HCT116 (cell line): ENCODE measurements at regions not wholly inside any gene's neighbourhood (a gene's known extent, or its start where the extent isn't known, plus 50 kb on each side); places are given as distances from the start of the nearest gene placed in this dataset.

Source experiments
- ATAC-seq: fragments of 200-7000 bp; cut with Tn5 transposase; 2 replicates; pipeline ENCODE4 v1.9.1; 2020; ENCODE audit warnings: mild to moderate bottlenecking, moderate library complexity
- BruUV-seq: library from RNA; stranded (reverse); fragments of 400-500 nt; replicated peaks from 2 replicates; lab custom pipeline; 2021; lab: Mats Ljungman, UMichigan
- CTCF ChIA-PET: fragments of 300-600 bp; sonication (Branson Sonifier 250); formaldehyde crosslinking; loops from one replicate; lab custom pipeline; 2021; ENCODE audit warnings: antibody characterized with exemption; lab: Charles Lee
- POLR2A ChIA-PET: fragments of 300-600, 350-600 bp; sonication (Branson Sonifier 250); formaldehyde crosslinking; loops from one replicate; lab custom pipeline; 2021; ENCODE audit warnings: antibody characterized with exemption; lab: Charles Lee
- RAD21 ChIA-PET, 2 experiments: fragments of 300-600 bp; sonication (Branson Sonifier 250); formaldehyde crosslinking; loops; one replicate each; lab custom pipeline; 2023; ENCODE audit warnings: low total read pairs in 2 of 2; ENCODE audit not compliant: uncharacterized antibody in 2 of 2, unreplicated experiment in 2 of 2, low non-redundant PET in 1 of 2; lab: Charles Lee
- DNase-seq: peaks from one replicate; pipeline ENCODE4 v3.0.0-alpha.2; 2010; ENCODE audit warnings: low read depth, low spot score
- H2AFZ ChIP-seq: fragments of 200-600 bp; shearing (Covaris generic), sonication (generic); 2 replicates; pipeline ENCODE4 v1.6.1; 2017; ENCODE audit warnings: low read depth, mixed run types, mixed read lengths, antibody characterized with exemption, low read length; ENCODE audit not compliant: poor library complexity, severe bottlenecking
- H3K27ac ChIP-seq: 2 replicates; pipeline ENCODE4 v1.5.1; 2012; ENCODE audit warnings: low read depth, low read length
- H3K27me3 ChIP-seq: fragments of 200-600 bp; sonication (generic); 2 replicates; pipeline ENCODE4 v1.6.1; 2016; ENCODE audit warnings: mixed run types, low read length, mixed read lengths; ENCODE audit not compliant: insufficient read depth
- H3K36me3 ChIP-seq, 2 experiments: fragments of 200-500 bp in 1 of 2; fragments of 200-600 bp in 1 of 2; sonication (Bioruptor generic) in 1 of 2; sonication (generic) in 1 of 2; 2 replicates each; pipeline versions ENCODE4 v1.5.1 to v1.6.1; 2014 to 2016; ENCODE audit warnings: low read length in 2 of 2, inconsistent platforms in 1 of 2, mixed read lengths in 1 of 2, mixed run types in 1 of 2; ENCODE audit not compliant: insufficient read depth in 2 of 2, control insufficient read depth in 1 of 2
- H3K4me1 ChIP-seq, 2 experiments: fragments of 200-600 bp in 1 of 2; sonication (generic) in 1 of 2; 2 replicates each; pipeline versions ENCODE4 v1.5.1 to v1.6.1; 2012 to 2017; ENCODE audit warnings: low read length in 2 of 2, inconsistent platforms in 1 of 2, mild to moderate bottlenecking in 1 of 2, mixed read lengths in 1 of 2, mixed run types in 1 of 2, moderate library complexity in 1 of 2; ENCODE audit not compliant: insufficient read depth in 2 of 2, control insufficient read depth in 1 of 2
- H3K4me2 ChIP-seq: fragments of 200-600 bp; sonication (generic); 2 replicates; pipeline ENCODE4 v1.6.1; 2017; ENCODE audit warnings: mixed run types, low read length, mixed read lengths
- H3K4me3 ChIP-seq, 2 experiments: fragments of 200-600 bp in 1 of 2; sonication (generic) in 1 of 2; replicated peaks in 1 of 2; 2 replicates each; pipeline ENCODE4 v1.5.1; 2011 to 2016; ENCODE audit warnings: low read length in 2 of 2, control low read depth in 1 of 2, low read depth in 1 of 2, mild to moderate bottlenecking in 1 of 2, mixed read lengths in 1 of 2, mixed run types in 1 of 2
- H3K79me2 ChIP-seq: fragments of 200-600 bp; sonication (generic); 2 replicates; pipeline ENCODE4 v1.6.1; 2017; ENCODE audit warnings: mild to moderate bottlenecking, mixed run types, low read length, moderate library complexity, mixed read lengths; ENCODE audit not compliant: insufficient read depth
- H3K9ac ChIP-seq: fragments of 200-600 bp; sonication (generic); 2 replicates; pipeline ENCODE4 v1.6.1; 2016; ENCODE audit warnings: low read length, mixed read lengths
- H3K9me2 ChIP-seq: fragments of 200-600 bp; sonication (generic), shearing (Covaris generic); 2 replicates; pipeline ENCODE4 v1.6.1; 2017; ENCODE audit warnings: mixed run types, mild to moderate bottlenecking, moderate library complexity; ENCODE audit not compliant: insufficient read depth
- H3K9me3 ChIP-seq, 2 experiments: fragments of 200-500 bp in 1 of 2; fragments of 200-600 bp in 1 of 2; sonication (Bioruptor generic) in 1 of 2; sonication (generic) in 1 of 2; 2 replicates each; pipeline ENCODE4 v1.6.1; 2014 to 2017; ENCODE audit warnings: low read length in 2 of 2, mixed read lengths in 2 of 2, inconsistent platforms in 1 of 2, low read depth in 1 of 2, mild to moderate bottlenecking in 1 of 2, mixed run types in 1 of 2, moderate library complexity in 1 of 2; ENCODE audit not compliant: control insufficient read depth in 1 of 2, insufficient read depth in 1 of 2
- H4K20me1 ChIP-seq: fragments of 200-600 bp; sonication (generic), shearing (Covaris generic); 2 replicates; pipeline ENCODE4 v1.6.1; 2017; ENCODE audit warnings: mixed run types, mild to moderate bottlenecking, moderate library complexity; ENCODE audit not compliant: insufficient read depth
- CEBPB ChIP-seq: IDR thresholded peaks from 2 replicates; pipeline ENCODE4 v1.6.1; 2012; ENCODE audit warnings: low read depth
- CTCF ChIP-seq, 3 experiments: fragments of 200-600 bp in 1 of 3; sonication (generic) in 1 of 3; IDR thresholded peaks in 2 of 3; conservative IDR thresholded peaks in 1 of 3; 2 replicates each; pipeline ENCODE4 v1.5.1; 2012 to 2017; ENCODE audit warnings: low read depth in 2 of 3, low read length in 2 of 3, antibody characterized with exemption in 1 of 3, borderline replicate concordance in 1 of 3, control low read depth in 1 of 3, mild to moderate bottlenecking in 1 of 3, mixed read lengths in 1 of 3, mixed run types in 1 of 3, moderate library complexity in 1 of 3; ENCODE audit not compliant: insufficient read depth in 1 of 3
- ELF1 ChIP-seq: IDR thresholded peaks from 2 replicates; pipeline ENCODE4 v1.6.1; 2012; ENCODE audit warnings: low read depth, borderline replicate concordance
- EZH2 ChIP-seq: fragments of 200-600 bp; sonication (generic); IDR thresholded peaks from 2 replicates; pipeline ENCODE4 v1.6.1; 2017; ENCODE audit warnings: antibody characterized with exemption, mixed run types
- FOSL1 ChIP-seq: IDR thresholded peaks from 2 replicates; pipeline ENCODE4 v1.6.1; 2012; ENCODE audit warnings: low read depth
- POLR2A ChIP-seq: IDR thresholded peaks from 2 replicates; pipeline ENCODE4 v1.7.0; 2011; ENCODE audit warnings: borderline replicate concordance; ENCODE audit not compliant: insufficient read depth, insufficient read length; ENCODE audit errors: extremely low read depth
- SP1 ChIP-seq: IDR thresholded peaks from 2 replicates; pipeline ENCODE4 v1.6.1; 2012; ENCODE audit warnings: low read depth
- SRF ChIP-seq: IDR thresholded peaks from 2 replicates; pipeline ENCODE4 v1.6.1; 2012; ENCODE audit warnings: low read depth
- TCF7L2 ChIP-seq: IDR thresholded peaks from 2 replicates; pipeline ENCODE4 v1.7.0; 2011; ENCODE audit warnings: borderline replicate concordance, inconsistent platforms; ENCODE audit not compliant: insufficient read depth, insufficient read length; ENCODE audit errors: extremely low read depth
- ZFX ChIP-seq: fragments of 450-650 bp; IDR thresholded peaks from 2 replicates; pipeline ENCODE4 v1.6.1; 2017
- intact Hi-C: fragments of 100-400 bp; cut with micrococcal nuclease; formaldehyde crosslinking; loops from 2 replicates; pipeline ENCODE4 v1.10.0; 2022
- TF ChIP-seq, protein P1 (sequence below): IDR thresholded peaks from 2 replicates; pipeline ENCODE4 v1.6.1; 2012
- TF ChIP-seq, protein P2 (sequence below): IDR thresholded peaks from 2 replicates; pipeline ENCODE4 v1.6.1; 2011; ENCODE audit warnings: mild to moderate bottlenecking, low read length, moderate library complexity; ENCODE audit not compliant: insufficient replicate concordance; ENCODE audit errors: extremely low read depth

- Histone ChIP-seq H3K36me3 (no peaks in the 10 kb centered on the region), H2AFZ (no peak overlapping the region), H3K79me2 (no peaks in the 10 kb centered on the region), H3K4me1 (no peaks in the 10 kb centered on the region), H3K9me3 (no peaks in the 10 kb centered on the region), H3K4me3 (no peak overlapping the region), H3K9me2 (no peaks in the 10 kb centered on the region), H3K27me3 (no peaks in the 10 kb centered on the region), H3K9ac (no peak overlapping the region), H3K4me2 (no peak overlapping the region), H4K20me1 (no peaks in the 10 kb centered on the region), H3K27ac (no peak overlapping the region)
- CTCF ChIA-PET: no interaction called here
- POLR2A ChIA-PET: no interaction called here
- BruUV-seq: no TSS peak
- RAD21 ChIA-PET: no interaction called here
- intact Hi-C loops: no loop called here
- no peak for DNase-seq
- no peak for TF ChIP-seq SP1
- no peak for TF ChIP-seq POLR2A
- no peak for TF ChIP-seq EZH2
- TF ChIP-seq, protein P1, sequence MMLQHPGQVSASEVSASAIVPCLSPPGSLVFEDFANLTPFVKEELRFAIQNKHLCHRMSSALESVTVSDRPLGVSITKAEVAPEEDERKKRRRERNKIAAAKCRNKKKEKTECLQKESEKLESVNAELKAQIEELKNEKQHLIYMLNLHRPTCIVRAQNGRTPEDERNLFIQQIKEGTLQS: no peak
- no peak for TF ChIP-seq FOSL1
- no peak for TF ChIP-seq CEBPB
- no peak for TF ChIP-seq ELF1
- TF ChIP-seq SRF: no peak
- no peak for TF ChIP-seq TCF7L2
- TF ChIP-seq ZFX: no peak
- TF ChIP-seq CTCF (IDR thresholded peaks at IDR 0.05 in 2 of 3, conservative IDR thresholded peaks at IDR 0.05 in 1 of 3; ENCODE audit: borderline replicate concordance in 1 of 3, insufficient read depth in 1 of 3, low read depth in 2 of 3, low read length in 2 of 3): no peak
- TF ChIP-seq, protein P2, sequence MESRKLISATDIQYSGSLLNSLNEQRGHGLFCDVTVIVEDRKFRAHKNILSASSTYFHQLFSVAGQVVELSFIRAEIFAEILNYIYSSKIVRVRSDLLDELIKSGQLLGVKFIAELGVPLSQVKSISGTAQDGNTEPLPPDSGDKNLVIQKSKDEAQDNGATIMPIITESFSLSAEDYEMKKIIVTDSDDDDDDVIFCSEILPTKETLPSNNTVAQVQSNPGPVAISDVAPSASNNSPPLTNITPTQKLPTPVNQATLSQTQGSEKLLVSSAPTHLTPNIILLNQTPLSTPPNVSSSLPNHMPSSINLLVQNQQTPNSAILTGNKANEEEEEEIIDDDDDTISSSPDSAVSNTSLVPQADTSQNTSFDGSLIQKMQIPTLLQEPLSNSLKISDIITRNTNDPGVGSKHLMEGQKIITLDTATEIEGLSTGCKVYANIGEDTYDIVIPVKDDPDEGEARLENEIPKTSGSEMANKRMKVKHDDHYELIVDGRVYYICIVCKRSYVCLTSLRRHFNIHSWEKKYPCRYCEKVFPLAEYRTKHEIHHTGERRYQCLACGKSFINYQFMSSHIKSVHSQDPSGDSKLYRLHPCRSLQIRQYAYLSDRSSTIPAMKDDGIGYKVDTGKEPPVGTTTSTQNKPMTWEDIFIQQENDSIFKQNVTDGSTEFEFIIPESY: no peak
- no peak for ATAC-seq
Observed at GRCh38 chr5:33231935-33232334, 208.8 kb upstream of the TARS1 start.
